IMR-90 (cell line): ENCODE measurements at regions not wholly inside any gene's neighbourhood (a gene's known extent, or its start where the extent isn't known, plus 50 kb on each side); places are given as distances from the start of the nearest gene placed in this dataset.

Source experiments
- ATAC-seq: fragments of 200-7000 bp; cut with Tn5 transposase; 2 replicates; pipeline ENCODE4 v1.9.1; 2020; ENCODE audit warnings: low read depth, mild to moderate bottlenecking, moderate library complexity
- BruUV-seq: library from RNA; stranded (reverse); fragments of 400-500 nt; replicated peaks from 2 replicates; lab custom pipeline; 2021; lab: Mats Ljungman, UMichigan
- CTCF ChIA-PET: fragments of 300-600 bp; formaldehyde crosslinking; extraction: SDS; loops from one replicate; lab custom pipeline; 2021; ENCODE audit warnings: antibody characterized with exemption; lab: Yijun Ruan, JAX
- POLR2A ChIA-PET: fragments of 300-600 bp; sonication (Branson Sonifier 250); formaldehyde crosslinking; loops from one replicate; lab custom pipeline; 2022; ENCODE audit warnings: antibody characterized with exemption; ENCODE audit not compliant: unreplicated experiment; lab: Charles Lee
- DNase-seq: peaks from one replicate; pipeline ENCODE4 v3.0.0; 2013
- H2AFZ ChIP-seq: replicated peaks from 2 replicates; pipeline ENCODE3; 2013; ENCODE audit warnings: low read length, mild to moderate bottlenecking; ENCODE audit not compliant: poor library complexity
- H2AK5ac ChIP-seq: 2 replicates; pipeline ENCODE4 v1.6.1; 2013; ENCODE audit warnings: low read depth, low read length, inconsistent platforms
- H2AK9ac ChIP-seq: replicated peaks from 2 replicates; pipeline ENCODE3; 2013; ENCODE audit warnings: mild to moderate bottlenecking, low read depth, low read length, moderate library complexity; ENCODE audit not compliant: poor library complexity
- H2BK120ac ChIP-seq: 2 replicates; pipeline ENCODE4 v1.6.1; 2013; ENCODE audit warnings: low read depth, low read length, inconsistent platforms
- H2BK15ac ChIP-seq: 3 replicates; pipeline ENCODE4 v1.6.1; 2013; ENCODE audit warnings: low read depth, low read length, inconsistent platforms
- H2BK20ac ChIP-seq: 2 replicates; pipeline ENCODE4 v1.6.1; 2013; ENCODE audit warnings: low read depth, mild to moderate bottlenecking, inconsistent platforms, low read length, moderate library complexity
- H2BK5ac ChIP-seq: 2 replicates; pipeline ENCODE4 v1.6.1; 2013; ENCODE audit warnings: mild to moderate bottlenecking, low read depth, low read length, inconsistent platforms; ENCODE audit not compliant: poor library complexity, severe bottlenecking
- H3K14ac ChIP-seq: replicated peaks from 2 replicates; pipeline ENCODE4 v1.6.1; 2013; ENCODE audit warnings: low read depth, low read length, inconsistent platforms
- H3K18ac ChIP-seq: 2 replicates; pipeline ENCODE4 v1.6.1; 2013; ENCODE audit warnings: low read depth, low read length, control low read depth
- H3K23ac ChIP-seq: 2 replicates; pipeline ENCODE4 v1.6.1; 2013; ENCODE audit warnings: low read depth, low read length, inconsistent platforms
- H3K27ac ChIP-seq: 2 replicates; pipeline ENCODE4 v1.5.1; 2013; ENCODE audit warnings: mild to moderate bottlenecking, control low read depth, low read length; ENCODE audit not compliant: insufficient read depth
- H3K27me3 ChIP-seq: 2 replicates; pipeline ENCODE4 v1.6.1; 2013; ENCODE audit warnings: low read length; ENCODE audit not compliant: control insufficient read depth, insufficient read depth
- H3K36me3 ChIP-seq: 2 replicates; pipeline ENCODE4 v1.6.1; 2013; ENCODE audit warnings: low read length, mixed read lengths; ENCODE audit not compliant: control insufficient read depth, insufficient read depth
- H3K4ac ChIP-seq: 2 replicates; pipeline ENCODE4 v1.6.1; 2013; ENCODE audit warnings: low read depth, low read length, inconsistent platforms
- H3K4me1 ChIP-seq: 2 replicates; pipeline ENCODE4 v1.6.1; 2013; ENCODE audit warnings: low read length, mixed read lengths; ENCODE audit not compliant: control insufficient read depth, insufficient read depth
- H3K4me2 ChIP-seq: 2 replicates; pipeline ENCODE4 v1.6.1; 2013; ENCODE audit warnings: low read depth, mild to moderate bottlenecking, control low read depth, low read length, moderate library complexity
- H3K4me3 ChIP-seq: 2 replicates; pipeline ENCODE4 v1.5.1; 2013; ENCODE audit warnings: low read depth, mild to moderate bottlenecking, control low read depth, low read length, moderate library complexity; ENCODE audit not compliant: insufficient read depth
- H3K56ac ChIP-seq: 2 replicates; pipeline ENCODE4 v1.6.1; 2013; ENCODE audit warnings: low read length, inconsistent platforms; ENCODE audit not compliant: insufficient read depth; ENCODE audit errors: extremely low read depth
- H3K79me1 ChIP-seq, 2 experiments: 2 replicates each; pipeline ENCODE4 v1.6.1; 2013; ENCODE audit warnings: low read length in 2 of 2, inconsistent platforms in 1 of 2, low read depth in 1 of 2
- H3K9ac ChIP-seq: 2 replicates; pipeline ENCODE4 v1.6.1; 2013; ENCODE audit warnings: low read depth, low read length, control low read depth
- H3K9me1 ChIP-seq: 2 replicates; pipeline ENCODE4 v1.6.1; 2013; ENCODE audit warnings: low read length, inconsistent platforms; ENCODE audit not compliant: insufficient read depth
- H3K9me3 ChIP-seq: 2 replicates; pipeline ENCODE4 v1.6.1; 2013; ENCODE audit warnings: low read length; ENCODE audit not compliant: control insufficient read depth, insufficient read depth
- H4K20me1 ChIP-seq: 2 replicates; pipeline ENCODE4 v1.6.1; 2013; ENCODE audit warnings: low read length, inconsistent platforms; ENCODE audit not compliant: insufficient read depth
- H4K5ac ChIP-seq: 2 replicates; pipeline ENCODE4 v1.6.1; 2013; ENCODE audit warnings: mild to moderate bottlenecking, low read depth, low read length, control low read depth
- H4K8ac ChIP-seq, 2 experiments: 2 replicates each; pipeline ENCODE4 v1.6.1; 2013; ENCODE audit warnings: low read depth in 2 of 2, low read length in 2 of 2, control low read depth in 1 of 2, inconsistent platforms in 1 of 2
- H4K91ac ChIP-seq: 2 replicates; pipeline ENCODE4 v1.6.1; 2013; ENCODE audit warnings: low read depth, low read length, inconsistent platforms; ENCODE audit not compliant: insufficient read depth
- CEBPB ChIP-seq: IDR thresholded peaks from 2 replicates; pipeline ENCODE4 v1.6.1; 2012; ENCODE audit warnings: low read depth, low read length, improper control_type of control experiment
- CHD1 ChIP-seq: IDR thresholded peaks from 2 replicates; pipeline ENCODE4 v1.6.1; 2012; ENCODE audit warnings: low read depth, low read length, improper control_type of control experiment
- FOS ChIP-seq: fragments of 150-350 bp; IDR thresholded peaks from 2 replicates; pipeline ENCODE4 v1.6.1; 2016; ENCODE audit warnings: low read depth, low read length
- MAFK ChIP-seq: IDR thresholded peaks from 2 replicates; pipeline ENCODE4 v1.6.1; 2012; ENCODE audit warnings: low read depth, low read length, improper control_type of control experiment
- RAD21 ChIP-seq: IDR thresholded peaks from 2 replicates; pipeline ENCODE4 v1.6.1; 2012; ENCODE audit warnings: low read length, improper control_type of control experiment
- RFX5 ChIP-seq: IDR thresholded peaks from 2 replicates; pipeline ENCODE4 v1.8.0; 2012; ENCODE audit warnings: low read depth, mild to moderate bottlenecking, low read length, moderate library complexity
- WGBS, 2 experiments: methylation state at CpG; one replicate each; pipeline versions ENCODE4 v1.1.5 to v1.1.7; 2013; ENCODE audit warnings: missing lambda C conversion rate in 2 of 2; ENCODE audit not compliant: insufficient read length in 1 of 2; ENCODE audit errors: extremely low coverage in 2 of 2; 5-methylcytosine and 5-hydroxymethylcytosine counted together
- dilution Hi-C: fragments of 300-500 bp; cut with HindIII; formaldehyde crosslinking; loops from one replicate; pipeline ENCODE4 v1.14.3; 2018; ENCODE audit warnings: low sequenced_read_pairs; ENCODE audit not compliant: unreplicated experiment
- in situ Hi-C: fragments of 300-500 bp; cut with MboI; formaldehyde crosslinking; loops from 3 replicates; pipeline ENCODE4 v1.14.3; 2019; ENCODE audit warnings: low sequenced_read_pairs, inconsistent platforms, mixed read lengths
- intact Hi-C: fragments of 100-400 bp; cut with micrococcal nuclease; formaldehyde crosslinking; loops from 2 replicates; pipeline ENCODE4 v1.10.0; 2022

GRCh38 chr5:109476292-109476691 is 66.5 kb upstream of the PJA2 start:
- Histone ChIP-seq H3K9me1 (no peaks in the 10 kb centered on the region), H2BK15ac (no peak overlapping the region), H3K27ac (no peak overlapping the region), H3K14ac (no peak overlapping the region), H3K4me3 (no peak overlapping the region), H3K4me2 (no peak overlapping the region), H3K36me3 (no peaks in the 10 kb centered on the region), H4K8ac (no peak overlapping the region), H3K4me1 (no peaks in the 10 kb centered on the region), H3K56ac (no peak overlapping the region), H2BK120ac (no peak overlapping the region), H3K23ac (no peak overlapping the region), H2AFZ (no peak overlapping the region), H3K4ac (no peak overlapping the region), H2BK5ac (no peak overlapping the region), H3K79me1 (no peaks in the 10 kb centered on the region), H4K5ac (no peak overlapping the region), H4K20me1 (no peaks in the 10 kb centered on the region), H2BK20ac (no peak overlapping the region), H3K27me3 (no peaks in the 10 kb centered on the region), H4K91ac (no peak overlapping the region), H2AK9ac (no peak overlapping the region), H3K9ac (no peak overlapping the region), H3K18ac (no peak overlapping the region), H3K9me3 (no peaks in the 10 kb centered on the region), H2AK5ac (no peak overlapping the region)
- no CpG with 5 or more reads among the region's 2 CpGs for WGBS, 2 experiments
- intact Hi-C loops (loop anchor here (5.0 to 10.0 kb wide), 4 partner anchors 411 to 954 kb away; no protein-coding TSS in a partner anchor), in situ Hi-C loops (no loop called here), dilution Hi-C loops (no loop called here)
- DNase-seq (no peak), ATAC-seq (no peak)
- POLR2A ChIA-PET = interaction anchor here (0.7 kb wide), 1 partner anchor 329 kb away, joined by 12 read pairs; no protein-coding TSS in a partner anchor
- BruUV-seq = no TSS peak
- CTCF ChIA-PET = interaction anchor here (0.6 kb wide), 1 partner anchor 12 kb away, joined by 3 read pairs; no protein-coding TSS in a partner anchor
- no peak for TF ChIP-seq MAFK
- no peak for TF ChIP-seq RFX5
- TF ChIP-seq CHD1 = no peak
- no peak for TF ChIP-seq FOS
- TF ChIP-seq CEBPB = no peak
- no peak for TF ChIP-seq RAD21
